B cell (primary cell): ENCODE measurements at regions not wholly inside any gene's neighbourhood (a gene's known extent, or its start where the extent isn't known, plus 50 kb on each side); places are given as distances from the start of the nearest gene placed in this dataset.

Experiments used
- ATAC-seq: fragments of 200-7000 bp; cut with Tn5 transposase; one replicate; pipeline ENCODE4 v1.10.0; 2021; ENCODE audit warnings: low read depth, mild to moderate bottlenecking, moderate number of reproducible peaks, moderate library complexity
- CTCF ChIA-PET: fragments of 350-600 bp; sonication (Branson Sonifier 250); formaldehyde crosslinking; loops from one replicate; lab custom pipeline; 2021; ENCODE audit warnings: antibody characterized with exemption, inconsistent platforms; lab: Charles Lee
- POLR2A ChIA-PET: fragments of 350-600 bp; sonication (Branson Sonifier 250); formaldehyde crosslinking; loops from one replicate; lab custom pipeline; 2021; ENCODE audit warnings: antibody characterized with exemption; lab: Charles Lee
- DNase-seq: peaks from one replicate; pipeline ENCODE4 v3.0.0; 2013
- H2AFZ ChIP-seq: 2 replicates; pipeline ENCODE4 v1.6.1; 2012; ENCODE audit warnings: mild to moderate bottlenecking, low read depth, low read length; ENCODE audit not compliant: insufficient read depth, poor library complexity, severe bottlenecking
- H3K27ac ChIP-seq, 2 donors: 1 replicate in 1 of 2; 2 replicates in 1 of 2; pipeline ENCODE4 v1.5.1; 2012 to 2013; ENCODE audit warnings: low read length in 2 of 2, mild to moderate bottlenecking in 2 of 2, moderate library complexity in 1 of 2
- H3K27me3 ChIP-seq, 4 experiments: fragments of 200-600 bp in 1 of 4; sonication (generic) in 1 of 4; replicated peaks in 1 of 4; 1 replicate in 2 of 4; 2 replicates in 2 of 4; pipeline versions ENCODE4 v1.6.1 to v1.7.0; 2013 to 2016; ENCODE audit warnings: low read length in 3 of 4, mild to moderate bottlenecking in 2 of 4, mixed read lengths in 1 of 4, moderate library complexity in 1 of 4; ENCODE audit not compliant: insufficient read depth in 4 of 4, control insufficient read depth in 3 of 4; ENCODE audit errors: control extremely low read depth in 1 of 4
- H3K36me3 ChIP-seq, 2 experiments: replicated peaks in 1 of 2; 1 replicate in 1 of 2; 2 replicates in 1 of 2; pipeline versions ENCODE4 v1.6.1 to v1.7.1; 2013; ENCODE audit warnings: low read length in 1 of 2; ENCODE audit not compliant: insufficient read depth in 2 of 2, control insufficient read depth in 1 of 2; ENCODE audit errors: control extremely low read depth in 1 of 2, extremely low read depth in 1 of 2
- H3K4me1 ChIP-seq, 2 donors: fragments of 200-600 bp in 1 of 2; sonication (generic) in 1 of 2; 1 replicate in 1 of 2; 2 replicates in 1 of 2; pipeline versions ENCODE4 v1.5.1 to v1.6.1; 2013 to 2017; ENCODE audit warnings: low read length in 2 of 2; ENCODE audit not compliant: control insufficient read depth in 2 of 2, insufficient read depth in 2 of 2
- H3K4me2 ChIP-seq: replicated peaks from 2 replicates; pipeline ENCODE3; 2012; ENCODE audit warnings: mild to moderate bottlenecking, low read depth, low read length; ENCODE audit not compliant: poor library complexity, severe bottlenecking
- H3K4me3 ChIP-seq, 5 experiments: fragments of 200-600 bp in 1 of 5; sonication (generic) in 1 of 5; 1 replicate in 3 of 5; 2 replicates in 2 of 5; pipeline versions ENCODE4 v1.5.1 to v1.7.0; 2011 to 2016; ENCODE audit warnings: low read length in 4 of 5, mild to moderate bottlenecking in 4 of 5, low read depth in 2 of 5, control low read depth in 1 of 5, moderate library complexity in 1 of 5; ENCODE audit not compliant: insufficient read depth in 1 of 5; ENCODE audit errors: control extremely low read depth in 1 of 5, extremely low read depth in 1 of 5
- H3K79me2 ChIP-seq: fragments of 200-600 bp; sonication (generic); one replicate; pipeline ENCODE4 v1.6.0; 2016; ENCODE audit warnings: low read length; ENCODE audit not compliant: control insufficient read depth, insufficient read depth
- H3K9ac ChIP-seq: fragments of 200-600 bp; sonication (generic); 2 replicates; pipeline ENCODE4 v1.6.1; 2017; ENCODE audit warnings: mild to moderate bottlenecking, low read length, moderate library complexity
- H3K9me3 ChIP-seq, 3 donors: one replicate each; pipeline versions ENCODE4 v1.6.1 to v1.7.1; 2013; ENCODE audit warnings: low read length in 2 of 3; ENCODE audit not compliant: control insufficient read depth in 2 of 3, insufficient read depth in 1 of 3; ENCODE audit errors: control extremely low read depth in 1 of 3
- H4K20me1 ChIP-seq: 2 replicates; pipeline ENCODE4 v1.6.0; 2012; ENCODE audit warnings: mild to moderate bottlenecking, low read length; ENCODE audit not compliant: insufficient read depth, control insufficient read depth, poor library complexity, severe bottlenecking
- H3K27ac Mint-ChIP-seq: one replicate; pipeline ENCODE4 v1.8.0; 2021; ENCODE audit warnings: mixed read lengths
- H3K27me3 Mint-ChIP-seq: one replicate; pipeline ENCODE4 v1.8.0; 2021; ENCODE audit warnings: mixed read lengths
- H3K4me1 Mint-ChIP-seq: one replicate; pipeline ENCODE4 v1.8.0; 2021; ENCODE audit warnings: mixed read lengths
- H3K4me3 Mint-ChIP-seq: one replicate; pipeline ENCODE4 v1.8.0; 2021; ENCODE audit warnings: mixed read lengths
- H3K9me3 Mint-ChIP-seq: one replicate; pipeline ENCODE4 v1.8.0; 2022; ENCODE audit warnings: mixed read lengths; ENCODE audit not compliant: insufficient read depth
- EZH2 ChIP-seq: IDR thresholded peaks from 2 replicates; pipeline ENCODE4 v1.6.1; 2012; ENCODE audit warnings: borderline replicate concordance, low read depth, mild to moderate bottlenecking, moderate library complexity, low read length; ENCODE audit not compliant: insufficient read depth, poor library complexity, severe bottlenecking
- WGBS: methylation state at CpG from one replicate; pipeline ENCODE4 v1.1.5; 2013; ENCODE audit warnings: missing lambda C conversion rate; ENCODE audit not compliant: insufficient coverage; 5-methylcytosine and 5-hydroxymethylcytosine counted together
- intact Hi-C: fragments of 100-400 bp; cut with micrococcal nuclease; formaldehyde crosslinking; loops from one replicate; pipeline ENCODE4 v1.10.0; 2022
- TF ChIP-seq, protein P1 (sequence below): fragments of 200-600 bp; IDR thresholded peaks from one replicate; pipeline ENCODE4 v1.8.0; 2022; ENCODE audit warnings: antibody characterized with exemption, mild to moderate bottlenecking

DNA sequence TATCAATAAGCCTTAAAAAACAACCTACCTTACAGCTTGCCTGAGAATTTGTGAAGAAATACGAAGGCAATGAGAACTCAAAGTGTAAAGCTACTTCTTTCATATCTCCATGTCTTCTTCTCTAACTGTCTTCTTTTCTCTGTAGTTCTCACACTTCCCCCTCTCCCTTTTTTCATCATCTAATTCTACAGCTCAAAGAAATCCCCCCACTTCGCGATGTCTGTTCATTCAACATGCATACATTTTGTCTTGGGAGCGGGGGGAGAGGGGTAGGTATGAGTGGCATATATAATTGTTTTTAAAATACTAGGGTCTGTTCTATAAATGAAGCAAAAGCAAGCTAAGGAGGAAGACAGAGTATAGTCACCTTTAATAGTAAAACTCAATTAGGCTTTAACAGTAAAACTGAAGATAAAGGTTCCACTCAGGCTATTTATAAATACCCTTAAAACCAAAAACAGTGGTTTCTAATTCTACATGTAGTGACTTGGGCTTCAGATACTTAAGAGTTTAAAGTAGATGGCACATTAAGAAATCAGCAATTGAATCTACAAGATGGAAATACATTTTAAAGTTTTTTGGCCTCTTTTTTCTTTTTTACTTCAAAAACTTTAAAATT, 106.9 kb downstream of the KLF12 start:
- peak overlapping the region; percentile 71 to 85 for H3K27ac ChIP-seq
- H3K36me3 ChIP-seq = peaks cover 2 to 5% of the 10 kb centered on the region in 2 experiments
- no peak for TF ChIP-seq EZH2
- TF ChIP-seq, protein P1, sequence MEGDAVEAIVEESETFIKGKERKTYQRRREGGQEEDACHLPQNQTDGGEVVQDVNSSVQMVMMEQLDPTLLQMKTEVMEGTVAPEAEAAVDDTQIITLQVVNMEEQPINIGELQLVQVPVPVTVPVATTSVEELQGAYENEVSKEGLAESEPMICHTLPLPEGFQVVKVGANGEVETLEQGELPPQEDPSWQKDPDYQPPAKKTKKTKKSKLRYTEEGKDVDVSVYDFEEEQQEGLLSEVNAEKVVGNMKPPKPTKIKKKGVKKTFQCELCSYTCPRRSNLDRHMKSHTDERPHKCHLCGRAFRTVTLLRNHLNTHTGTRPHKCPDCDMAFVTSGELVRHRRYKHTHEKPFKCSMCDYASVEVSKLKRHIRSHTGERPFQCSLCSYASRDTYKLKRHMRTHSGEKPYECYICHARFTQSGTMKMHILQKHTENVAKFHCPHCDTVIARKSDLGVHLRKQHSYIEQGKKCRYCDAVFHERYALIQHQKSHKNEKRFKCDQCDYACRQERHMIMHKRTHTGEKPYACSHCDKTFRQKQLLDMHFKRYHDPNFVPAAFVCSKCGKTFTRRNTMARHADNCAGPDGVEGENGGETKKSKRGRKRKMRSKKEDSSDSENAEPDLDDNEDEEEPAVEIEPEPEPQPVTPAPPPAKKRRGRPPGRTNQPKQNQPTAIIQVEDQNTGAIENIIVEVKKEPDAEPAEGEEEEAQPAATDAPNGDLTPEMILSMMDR = no peak
- CTCF ChIA-PET = interaction anchor here (0.9 to 1.3 kb wide), 2 partner anchors 260 kb away, joined by 4 to 5 read pairs; no protein-coding TSS in a partner anchor
- no peaks in the 10 kb centered on the region for H3K27me3 Mint-ChIP-seq
- H3K27me3 ChIP-seq = no peaks in the 10 kb centered on the region
- H2AFZ ChIP-seq = peak overlapping the region; percentile 61
- peak; percentile 34 for ATAC-seq
- POLR2A ChIA-PET = interaction anchor here (1.0 kb wide), 1 partner anchor 106 kb away, joined by 5 read pairs; the partner anchor contains the start of gene KLF12
- peak overlapping the region; percentile 7 to 52 (median 18) for H3K4me3 ChIP-seq
- H3K9ac ChIP-seq = peak overlapping the region; percentile 59
- H3K9me3 Mint-ChIP-seq = no peaks in the 10 kb centered on the region
- H3K9me3 ChIP-seq = peaks cover 0 to 4% (median 0%) of the 10 kb centered on the region in 3 donors
- H4K20me1 ChIP-seq = no peaks in the 10 kb centered on the region
- intact Hi-C loops = loop anchor here (5.0 to 10.0 kb wide), 5 partner anchors 35 to 258 kb away; partner anchors contain the start of gene KLF12
- H3K4me2 ChIP-seq = peak overlapping the region; percentile 68
- peak overlapping the region; percentile 79 for H3K4me3 Mint-ChIP-seq
- H3K4me1 Mint-ChIP-seq = peaks cover 70% of the 10 kb centered on the region
- DNase-seq = no peak
- peaks cover 20 to 43% of the 10 kb centered on the region in 2 donors for H3K4me1 ChIP-seq
- 80% methylated on average over 1 of the region's 4 CpGs for WGBS
- H3K27ac Mint-ChIP-seq = peak overlapping the region; percentile 89
- H3K79me2 ChIP-seq = peaks cover 65% of the 10 kb centered on the region

DNA sequence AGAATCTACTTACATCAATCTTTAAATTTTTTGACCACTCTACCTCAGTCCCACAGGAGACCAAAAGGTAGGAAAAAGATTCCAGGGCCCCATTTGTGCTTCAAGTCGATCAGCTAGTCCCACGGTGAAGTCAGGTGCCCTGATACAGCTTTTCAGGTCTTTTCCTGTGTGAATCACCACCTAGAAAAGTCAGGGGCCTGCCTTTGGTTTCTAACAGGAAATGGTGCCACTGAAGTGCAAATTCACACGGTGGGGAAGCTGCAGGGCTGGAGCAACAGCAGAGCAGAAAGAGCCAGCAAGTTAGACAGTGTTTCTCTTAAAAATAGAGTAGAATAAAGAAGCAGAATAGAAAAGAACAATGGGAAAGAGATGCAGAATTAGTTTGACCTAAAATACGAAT, 107.5 kb downstream of the KLF12 start:
- ChIA-PET CTCF (interaction anchor here (0.9 kb wide), 1 partner anchor 260 kb away, joined by 5 read pairs; no protein-coding TSS in a partner anchor), POLR2A (interaction anchor here (1.0 kb wide), 1 partner anchor 107 kb away, joined by 5 read pairs; the partner anchor contains the start of gene KLF12)
- Mint-ChIP-seq H3K27me3 (no peaks in the 10 kb centered on the region), H3K4me1 (peaks cover 72% of the 10 kb centered on the region), H3K27ac (peak overlapping the region; percentile 89), H3K4me3 (peak overlapping the region; percentile 79), H3K9me3 (no peaks in the 10 kb centered on the region)
- H3K4me2 ChIP-seq = peak overlapping the region; percentile 68
- TF ChIP-seq, protein P1 = no peak
- TF ChIP-seq EZH2 = no peak
- H2AFZ ChIP-seq = peak overlapping the region; percentile 61
- peak; percentile 93 for ATAC-seq
- peak; percentile 75 for DNase-seq
- peak overlapping the region; percentile 59 for H3K9ac ChIP-seq
- peak overlapping the region; percentile 7 to 52 (median 18) for H3K4me3 ChIP-seq
- H3K79me2 ChIP-seq = peaks cover 65% of the 10 kb centered on the region
- peaks cover 1 to 4% (median 3%) of the 10 kb centered on the region in 3 donors for H3K9me3 ChIP-seq
- H3K27me3 ChIP-seq = no peaks in the 10 kb centered on the region
- H3K36me3 ChIP-seq = peaks cover 2 to 7% of the 10 kb centered on the region in 2 experiments
- intact Hi-C loops = loop anchor here (5.0 to 10.0 kb wide), 5 partner anchors 34 to 258 kb away; partner anchors contain the start of gene KLF12
- peaks cover 20 to 43% of the 10 kb centered on the region in 2 donors for H3K4me1 ChIP-seq
- no peaks in the 10 kb centered on the region for H4K20me1 ChIP-seq
- H3K27ac ChIP-seq = peak overlapping the region; percentile 71 to 85
- WGBS = 2% methylated on average over 3 of the region's 4 CpGs
